Brain pericyte (primary cell): ENCODE measurements at regions not wholly inside any gene's neighbourhood (a gene's known extent, or its start where the extent isn't known, plus 50 kb on each side); places are given as distances from the start of the nearest gene placed in this dataset.

Experiments
- DNase-seq: peaks from one replicate; pipeline ENCODE4 v3.0.0-alpha.2; 2012; ENCODE audit warnings: low read depth, low spot score

GRCh38 chr4:151990201-151990600, 229.4 kb upstream of the GATB start:
- no peak for DNase-seq

- no peak for DNase-seq
Measured at GRCh38 chr4:151988591-151988990, 227.8 kb upstream of the GATB start.

- no peak for DNase-seq
Measured at GRCh38 chr4:151987606-151988005, 226.8 kb upstream of the GATB start.

GRCh38 chr4:151983854-151984253, 223.0 kb upstream of the GATB start:
- no peak for DNase-seq

GRCh38 chr4:151979819-151980218, 219.0 kb upstream of the GATB start:
- DNase-seq: no peak

- no peak for DNase-seq
Measured at GRCh38 chr4:151968643-151969042, 207.8 kb upstream of the GATB start.

- DNase-seq: no peak
Measured at GRCh38 chr4:151967074-151967473, 206.3 kb upstream of the GATB start.

- no peak for DNase-seq
Measured at GRCh38 chr4:151962138-151962823, 201.5 kb upstream of the GATB start.

- no peak for DNase-seq
Measured at GRCh38 chr4:151961456-151961855, 200.6 kb upstream of the GATB start.

GRCh38 chr4:151960449-151961230, 199.8 kb upstream of the GATB start:
- DNase-seq: no peak

GRCh38 chr4:151957153-151957552, 196.3 kb upstream of the GATB start:
- no peak for DNase-seq

- DNase-seq: no peak
Measured at GRCh38 chr4:151955721-151956380, 195.0 kb upstream of the GATB start.

GRCh38 chr4:151953795-151954372, 193.1 kb upstream of the GATB start:
- DNase-seq: no peak

- DNase-seq: no peak
Measured at GRCh38 chr4:151953312-151953711, 192.5 kb upstream of the GATB start.

GRCh38 chr4:151952711-151953254, 192.0 kb upstream of the GATB start:
- no peak for DNase-seq

GRCh38 chr4:151952137-151952536, 191.3 kb upstream of the GATB start:
- no peak for DNase-seq

GRCh38 chr4:151951671-151952050, 190.9 kb upstream of the GATB start:
- DNase-seq: no peak

- DNase-seq: no peak
Measured at GRCh38 chr4:151950993-151951670, 190.3 kb upstream of the GATB start.

- DNase-seq: no peak
Measured at GRCh38 chr4:151948351-151949016, 187.7 kb upstream of the GATB start.

- no peak for DNase-seq
Measured at GRCh38 chr4:151946718-151947117, 185.9 kb upstream of the GATB start.

GRCh38 chr4:151942971-151943370, 182.2 kb upstream of the GATB start:
- no peak for DNase-seq
